GM08714 (cell line): ENCODE measurements at regions not wholly inside any gene's neighbourhood (a gene's known extent, or its start where the extent isn't known, plus 50 kb on each side); places are given as distances from the start of the nearest gene placed in this dataset.
"Not testable (repeated sequence)": the region's sequence is repeated elsewhere in the genome, so short reads cannot be mapped to it uniquely, and the experiment has no call there.

Source experiments
- H3K4me3 ChIP-seq: fragments of 200-500 bp; sonication (Bioruptor generic); 2 replicates; pipeline ENCODE4 v1.5.1; 2014; ENCODE audit warnings: mild to moderate bottlenecking, low read length, inconsistent platforms
- ZNF274 ChIP-seq: IDR thresholded peaks from 2 replicates; pipeline ENCODE4 v1.6.1; 2012; ENCODE audit warnings: mild to moderate bottlenecking, low read depth, low read length

- TF ChIP-seq ZNF274, result no peak
- H3K4me3 ChIP-seq, result no peak overlapping the region
Measured at GRCh38 chr3:33942483-33943150, 144.2 kb downstream of the PDCD6IP start.

- TF ChIP-seq ZNF274, result no peak
- H3K4me3 ChIP-seq, result no peak overlapping the region
Measured at GRCh38 chr3:33943277-33943676, 144.8 kb downstream of the PDCD6IP start.

GRCh38 chr3:33946612-33947011 lies 148.2 kb downstream of the PDCD6IP start:
- H3K4me3 ChIP-seq, result not testable (repeated sequence)

- no peak overlapping the region for H3K4me3 ChIP-seq
Measured at GRCh38 chr3:33947272-33948195, 149.1 kb downstream of the PDCD6IP start.

GRCh38 chr3:33949074-33949473 lies 150.6 kb downstream of the PDCD6IP start:
- H3K4me3 ChIP-seq, result no peak overlapping the region
- no peak for TF ChIP-seq ZNF274

More at GRCh38 chr3:33947272-33948195, 149.1 kb downstream of the PDCD6IP start:
- TF ChIP-seq ZNF274, result no peak

GRCh38 chr3:33954956-33955355 lies 156.5 kb downstream of the PDCD6IP start:
- no peak for TF ChIP-seq ZNF274

GRCh38 chr3:33956206-33956605 lies 157.8 kb downstream of the PDCD6IP start:
- no peak overlapping the region for H3K4me3 ChIP-seq
- no peak for TF ChIP-seq ZNF274

More at GRCh38 chr3:33954956-33955355, 156.5 kb downstream of the PDCD6IP start:
- no peak overlapping the region for H3K4me3 ChIP-seq

GRCh38 chr3:33956776-33957175 lies 158.3 kb downstream of the PDCD6IP start:
- no peak overlapping the region for H3K4me3 ChIP-seq
- no peak for TF ChIP-seq ZNF274

GRCh38 chr3:33957176-33957575 lies 158.7 kb downstream of the PDCD6IP start:
- no peak overlapping the region for H3K4me3 ChIP-seq
- no peak for TF ChIP-seq ZNF274

GRCh38 chr3:33958661-33959060 lies 160.2 kb downstream of the PDCD6IP start:
- H3K4me3 ChIP-seq, result no peak overlapping the region
- no peak for TF ChIP-seq ZNF274

GRCh38 chr3:33962396-33962795 lies 164.0 kb downstream of the PDCD6IP start:
- no peak overlapping the region for H3K4me3 ChIP-seq
- TF ChIP-seq ZNF274, result no peak

GRCh38 chr3:33970180-33970579 lies 171.8 kb downstream of the PDCD6IP start:
- H3K4me3 ChIP-seq, result not testable (repeated sequence)

GRCh38 chr3:33971055-33971454 lies 172.6 kb downstream of the PDCD6IP start:
- TF ChIP-seq ZNF274, result no peak
- no peak overlapping the region for H3K4me3 ChIP-seq

GRCh38 chr3:33975463-33975862 lies 177.0 kb downstream of the PDCD6IP start:
- H3K4me3 ChIP-seq, result no peak overlapping the region
- TF ChIP-seq ZNF274, result no peak

- no peak overlapping the region for H3K4me3 ChIP-seq
- TF ChIP-seq ZNF274, result no peak
Measured at GRCh38 chr3:33977227-33977626, 178.8 kb downstream of the PDCD6IP start.
